GM13976 (cell line): ENCODE measurements at regions not wholly inside any gene's neighbourhood (a gene's known extent, or its start where the extent isn't known, plus 50 kb on each side); places are given as distances from the start of the nearest gene placed in this dataset.

Experiments used
- DNase-seq: peaks from one replicate; pipeline ENCODE4 v3.0.0; 2012; ENCODE audit warnings: low spot score
- in situ Hi-C: fragments of 300-500 bp; cut with MboI; formaldehyde crosslinking; loops from one replicate; pipeline ENCODE4 v1.12.0; 2022; ENCODE audit warnings: low sequenced_read_pairs, mixed read lengths, inconsistent platforms; ENCODE audit not compliant: unreplicated experiment
- TF ChIP-seq, protein P1 (sequence below): IDR thresholded peaks from 2 replicates; pipeline ENCODE4 v1.5.1; 2012; ENCODE audit warnings: borderline replicate concordance, mild to moderate bottlenecking; ENCODE audit not compliant: insufficient read depth; ENCODE audit errors: extremely low read depth, missing control alignments, control extremely low read depth

DNA sequence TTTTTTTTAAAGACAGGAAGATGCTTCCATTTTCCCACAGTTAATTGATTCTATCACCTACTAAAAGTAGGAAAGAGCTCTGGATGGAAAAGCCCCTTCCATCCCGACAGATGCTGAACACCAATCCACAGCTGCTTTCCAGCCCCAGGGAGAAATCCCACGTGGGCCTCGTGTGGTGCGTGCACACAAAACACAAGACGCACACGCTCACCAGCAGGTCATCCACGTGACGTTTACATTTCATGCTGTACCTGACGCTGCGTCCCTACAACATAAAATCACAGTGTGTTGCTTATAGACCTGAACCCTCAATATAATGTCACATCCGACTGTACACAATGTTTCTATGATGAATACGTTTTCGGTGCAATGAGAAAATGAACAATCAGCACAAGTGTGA, 50.2 kb upstream of the DACT2 start:
- no peak for DNase-seq
- in situ Hi-C loops = no loop called here
- TF ChIP-seq, protein P1, sequence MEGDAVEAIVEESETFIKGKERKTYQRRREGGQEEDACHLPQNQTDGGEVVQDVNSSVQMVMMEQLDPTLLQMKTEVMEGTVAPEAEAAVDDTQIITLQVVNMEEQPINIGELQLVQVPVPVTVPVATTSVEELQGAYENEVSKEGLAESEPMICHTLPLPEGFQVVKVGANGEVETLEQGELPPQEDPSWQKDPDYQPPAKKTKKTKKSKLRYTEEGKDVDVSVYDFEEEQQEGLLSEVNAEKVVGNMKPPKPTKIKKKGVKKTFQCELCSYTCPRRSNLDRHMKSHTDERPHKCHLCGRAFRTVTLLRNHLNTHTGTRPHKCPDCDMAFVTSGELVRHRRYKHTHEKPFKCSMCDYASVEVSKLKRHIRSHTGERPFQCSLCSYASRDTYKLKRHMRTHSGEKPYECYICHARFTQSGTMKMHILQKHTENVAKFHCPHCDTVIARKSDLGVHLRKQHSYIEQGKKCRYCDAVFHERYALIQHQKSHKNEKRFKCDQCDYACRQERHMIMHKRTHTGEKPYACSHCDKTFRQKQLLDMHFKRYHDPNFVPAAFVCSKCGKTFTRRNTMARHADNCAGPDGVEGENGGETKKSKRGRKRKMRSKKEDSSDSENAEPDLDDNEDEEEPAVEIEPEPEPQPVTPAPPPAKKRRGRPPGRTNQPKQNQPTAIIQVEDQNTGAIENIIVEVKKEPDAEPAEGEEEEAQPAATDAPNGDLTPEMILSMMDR = no peak

DNA sequence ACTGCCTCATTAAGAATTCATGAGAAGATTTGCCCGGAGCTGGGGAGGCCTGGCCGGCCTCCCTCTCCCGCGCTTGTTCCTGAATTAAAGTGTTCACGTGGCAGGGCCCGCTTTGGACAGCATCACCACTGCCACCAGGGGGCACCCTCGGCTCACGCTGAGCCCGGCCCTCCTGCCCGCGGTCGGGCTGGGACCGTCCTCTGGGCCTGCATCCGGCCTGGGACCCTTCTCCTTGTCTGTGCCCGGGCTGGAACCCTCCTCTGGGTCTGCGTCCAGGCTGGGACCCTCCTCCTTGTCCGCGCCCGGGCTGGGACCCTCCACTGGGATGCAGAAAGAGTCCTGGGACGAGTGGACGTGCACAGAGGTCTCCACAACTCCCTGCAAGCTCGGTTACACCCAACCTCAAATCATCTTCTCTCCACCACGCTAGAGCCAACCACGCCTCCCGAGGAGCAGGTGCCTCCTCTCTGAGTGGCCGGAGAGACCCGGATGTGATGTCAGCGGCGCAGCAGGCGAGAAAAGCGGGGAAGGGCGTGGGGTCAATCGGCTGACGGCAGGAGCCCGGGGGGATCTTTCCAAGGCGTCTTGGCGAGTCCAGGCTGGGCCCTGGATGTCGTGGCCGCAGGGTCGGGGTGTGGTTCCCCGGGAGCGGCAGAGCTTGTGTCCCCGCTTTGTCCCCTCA, 50.9 kb upstream of the DACT2 start:
- TF ChIP-seq, protein P1 = peak; percentile 24
- DNase-seq = peak; percentile 69
- in situ Hi-C loops = no loop called here

DNA sequence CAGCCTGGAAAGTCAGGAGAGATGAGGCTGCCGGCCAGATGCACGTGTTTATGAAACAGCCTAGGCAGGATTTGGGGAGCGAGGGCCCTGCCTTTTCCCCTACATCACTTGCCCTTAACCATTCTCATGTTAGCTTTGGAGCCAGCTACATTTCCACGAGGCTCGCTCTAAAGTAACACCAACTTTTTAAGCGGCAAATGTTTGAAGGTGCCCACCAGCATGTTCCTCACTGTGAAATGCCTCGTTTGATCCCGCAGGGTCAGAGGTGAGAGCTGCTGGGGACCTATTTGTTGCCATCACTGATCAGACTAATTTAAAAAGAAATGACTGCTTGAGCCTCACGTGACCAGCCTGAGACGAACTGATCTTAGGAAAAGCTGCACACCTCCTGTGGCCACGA, 51.6 kb upstream of the DACT2 start:
- TF ChIP-seq, protein P1 = no peak
- no peak for DNase-seq
- in situ Hi-C loops = no loop called here

DNA sequence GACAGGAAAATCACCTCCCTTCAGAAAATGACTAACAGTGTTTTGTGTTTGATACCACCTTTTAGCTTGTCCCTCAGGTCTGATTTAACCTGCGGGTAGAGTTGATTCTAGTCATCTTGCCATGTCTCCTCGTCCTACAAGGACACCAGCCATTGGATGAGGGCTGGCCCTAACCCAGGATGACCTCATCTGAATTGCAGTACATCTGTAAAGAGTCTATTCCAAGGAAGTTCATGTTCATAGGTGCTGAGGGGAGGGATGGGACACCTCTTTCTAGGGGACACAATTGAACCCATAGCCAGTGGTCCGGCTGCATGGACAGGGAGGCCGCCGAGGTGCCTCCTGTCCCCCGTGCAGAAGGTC, 52.0 kb upstream of the DACT2 start:
- in situ Hi-C loops = no loop called here
- TF ChIP-seq, protein P1 = no peak

DNA sequence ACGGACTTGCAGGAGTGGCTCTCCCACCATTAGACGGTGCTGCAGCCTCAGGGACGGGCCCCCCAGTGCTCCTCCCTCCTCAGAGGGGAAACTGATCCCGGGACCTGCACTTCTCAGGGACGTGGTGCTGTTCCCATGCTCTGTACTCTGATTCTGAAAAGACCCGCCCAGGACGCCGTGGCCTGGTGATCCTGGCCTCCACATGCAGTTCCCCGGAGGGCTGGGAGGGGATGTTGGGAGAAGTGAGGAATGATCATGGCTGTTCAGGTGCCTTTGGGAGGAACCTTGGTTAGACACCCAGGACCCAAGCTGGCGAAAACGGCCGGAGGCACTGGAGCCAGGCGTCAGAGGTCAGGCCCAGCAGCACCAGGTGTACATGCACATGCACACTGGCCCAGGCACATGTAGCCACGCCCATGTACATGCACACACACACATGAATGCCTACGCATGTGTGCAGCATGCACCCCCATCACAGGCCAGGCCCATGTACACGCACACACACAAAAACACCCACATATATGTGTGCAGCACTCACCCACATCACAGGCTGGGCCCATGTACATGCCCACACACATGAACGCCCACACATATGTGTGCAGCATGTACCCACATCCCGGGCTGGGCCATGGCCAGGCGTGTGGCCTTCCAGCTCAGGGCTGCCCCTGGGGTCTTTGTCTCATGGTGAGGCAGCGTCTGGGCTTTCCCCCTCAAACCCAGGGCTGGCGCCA, 52.6 kb upstream of the DACT2 start:
- DNase-seq = no peak
- TF ChIP-seq, protein P1 = no peak
- in situ Hi-C loops = no loop called here

More for the DNA sequence above, 52.0 kb upstream of the DACT2 start:
- no peak for DNase-seq

DNA sequence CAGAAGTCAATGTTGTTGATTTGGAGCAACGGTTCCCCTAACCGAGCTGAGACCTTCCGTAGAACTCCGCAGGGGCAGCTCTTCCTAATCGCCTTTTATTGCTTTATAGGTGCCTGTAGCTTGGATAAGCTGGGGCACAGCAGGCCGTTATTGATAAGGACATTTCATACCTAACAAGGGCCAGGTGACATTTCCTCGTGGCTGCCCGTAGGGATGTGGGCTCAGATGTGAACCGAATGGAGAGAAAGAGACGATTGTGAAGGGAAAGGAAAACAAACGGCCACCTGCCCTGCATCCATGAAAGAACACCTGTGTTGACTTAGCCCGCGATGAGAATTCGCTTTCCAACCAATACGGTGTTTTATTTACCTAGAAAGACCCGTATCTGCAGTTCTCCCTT, 53.3 kb upstream of the DACT2 start:
- in situ Hi-C loops = no loop called here
- TF ChIP-seq, protein P1 = no peak

DNA sequence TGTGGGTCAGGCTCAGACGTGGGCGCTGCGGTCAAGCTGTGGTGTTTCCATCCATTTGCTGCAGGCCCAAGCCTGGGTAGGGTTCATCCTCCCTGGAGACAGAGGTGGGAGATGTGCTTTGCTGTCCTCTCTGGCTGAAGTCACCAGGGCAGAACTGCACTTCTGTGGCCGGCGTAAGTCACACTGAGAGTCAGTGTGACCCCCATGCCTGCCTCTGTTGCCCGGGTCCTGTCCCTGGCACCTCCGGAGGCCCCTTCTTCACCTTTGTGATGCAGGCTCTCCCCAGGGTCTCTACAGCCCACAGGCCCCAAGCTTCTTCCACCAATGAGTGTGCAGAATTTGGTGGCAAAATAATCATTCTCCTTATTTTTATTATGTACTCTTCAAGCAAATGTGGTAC, 53.8 kb upstream of the DACT2 start:
- in situ Hi-C loops = no loop called here
- TF ChIP-seq, protein P1 = no peak
- DNase-seq = no peak

More for the DNA sequence above, 53.3 kb upstream of the DACT2 start:
- DNase-seq = no peak
